Caco-2 (cell line): ENCODE measurements at regions not wholly inside any gene's neighbourhood (a gene's known extent, or its start where the extent isn't known, plus 50 kb on each side); places are given as distances from the start of the nearest gene placed in this dataset.

Source experiments
- BruUV-seq: library from RNA; stranded (reverse); fragments of 400-500 nt; replicated peaks from 2 replicates; lab custom pipeline; 2021; lab: Mats Ljungman, UMichigan
- CTCF ChIA-PET: fragments of 300-600 bp; sonication (Branson Sonifier 250); formaldehyde crosslinking; loops from one replicate; lab custom pipeline; 2022; ENCODE audit warnings: antibody characterized with exemption; lab: Charles Lee
- POLR2A ChIA-PET: fragments of 300-600 bp; sonication (Branson Sonifier 250); formaldehyde crosslinking; loops from one replicate; lab custom pipeline; 2022; ENCODE audit warnings: antibody characterized with exemption; lab: Charles Lee
- DNase-seq, 2 experiments: peaks; one replicate each; pipeline versions ENCODE4 v3.0.0 to v3.0.0-alpha.2; 2020 to 2022
- H3K27me3 ChIP-seq: replicated peaks from 2 replicates; pipeline ENCODE4 v1.6.0; 2011; ENCODE audit warnings: low read length; ENCODE audit not compliant: control insufficient read depth, insufficient read depth
- H3K36me3 ChIP-seq: 2 replicates; pipeline ENCODE4 v1.5.1; 2011; ENCODE audit warnings: low read length; ENCODE audit not compliant: control insufficient read depth, insufficient read depth
- H3K4me1 ChIP-seq: fragments of 250-450 bp; sonication (Bioruptor Pico); 2 replicates; pipeline ENCODE4 v1.5.1; 2020; ENCODE audit warnings: mild to moderate bottlenecking
- H3K4me3 ChIP-seq: 2 replicates; pipeline ENCODE4 v1.5.1; 2011; ENCODE audit warnings: low read depth, mild to moderate bottlenecking, control low read depth, low read length
- H3K9me3 ChIP-seq: fragments of 250-450 bp; sonication (Bioruptor Pico); 2 replicates; pipeline ENCODE4 v1.5.1; 2020; ENCODE audit warnings: mild to moderate bottlenecking, moderate library complexity
- H3K27ac Mint-ChIP-seq: one replicate; pipeline ENCODE4 v1.8.0; 2022; ENCODE audit warnings: mixed read lengths; ENCODE audit not compliant: unreplicated experiment
- H3K27me3 Mint-ChIP-seq: one replicate; pipeline ENCODE4 v1.8.0; 2022; ENCODE audit warnings: mixed read lengths; ENCODE audit not compliant: insufficient read depth, unreplicated experiment
- H3K36me3 Mint-ChIP-seq: one replicate; pipeline ENCODE4 v1.8.0; 2022; ENCODE audit warnings: mild to moderate bottlenecking, mixed read lengths; ENCODE audit not compliant: insufficient read depth, unreplicated experiment
- H3K4me1 Mint-ChIP-seq: one replicate; pipeline ENCODE4 v1.8.0; 2022; ENCODE audit warnings: low read depth, mixed read lengths; ENCODE audit not compliant: unreplicated experiment
- H3K4me3 Mint-ChIP-seq: one replicate; pipeline ENCODE4 v1.8.0; 2022; ENCODE audit warnings: mild to moderate bottlenecking, moderate library complexity, mixed read lengths; ENCODE audit not compliant: unreplicated experiment
- H3K9me3 Mint-ChIP-seq: one replicate; pipeline ENCODE4 v1.8.0; 2022; ENCODE audit warnings: mixed read lengths; ENCODE audit not compliant: unreplicated experiment
- CTCF ChIP-seq, 2 experiments: fragments of 200-600 bp in 1 of 2; IDR thresholded peaks; 1 replicate in 1 of 2; 2 replicates in 1 of 2; pipeline versions ENCODE4 v1.5.1 to v1.8.0; 2011 to 2022; ENCODE audit warnings: antibody characterized with exemption in 1 of 2, control low read depth in 1 of 2, inconsistent platforms in 1 of 2, low read depth in 1 of 2, low read length in 1 of 2, mild to moderate bottlenecking in 1 of 2, moderate library complexity in 1 of 2; ENCODE audit not compliant: insufficient read depth in 1 of 2, severe bottlenecking in 1 of 2, unreplicated experiment in 1 of 2
- intact Hi-C: fragments of 100-400 bp; cut with micrococcal nuclease; formaldehyde crosslinking; loops from one replicate; pipeline ENCODE4 v1.10.0; 2022; ENCODE audit not compliant: unreplicated experiment

GRCh38 chrX:127324128-127324527 is 504.6 kb downstream of the PRR32 start:
- no peak overlapping the region for H3K27ac Mint-ChIP-seq
- H3K4me1 Mint-ChIP-seq = no peaks in the 10 kb centered on the region
- POLR2A ChIA-PET = no interaction called here
- no TSS peak for BruUV-seq
- Histone ChIP-seq H3K9me3 (no peaks in the 10 kb centered on the region), H3K4me1 (no peaks in the 10 kb centered on the region), H3K36me3 (no peaks in the 10 kb centered on the region), H3K4me3 (no peak overlapping the region), H3K27me3 (no peaks in the 10 kb centered on the region)
- no peaks in the 10 kb centered on the region for H3K9me3 Mint-ChIP-seq
- no peaks in the 10 kb centered on the region for H3K36me3 Mint-ChIP-seq
- no peak for TF ChIP-seq CTCF (IDR thresholded peaks at IDR 0.05; ENCODE audit: insufficient read depth in 1 of 2, low read depth in 1 of 2, low read length in 1 of 2, severe bottlenecking in 1 of 2, unreplicated experiment in 1 of 2)
- intact Hi-C loops = no loop called here
- CTCF ChIA-PET = no interaction called here
- no peak overlapping the region for H3K4me3 Mint-ChIP-seq
- no peak for DNase-seq
- H3K27me3 Mint-ChIP-seq = no peaks in the 10 kb centered on the region
